SK-N-SH treated with all-trans-retinoic acid at 6 μM for 48 hours (cell line): ENCODE measurements at regions not wholly inside any gene's neighbourhood (a gene's known extent, or its start where the extent isn't known, plus 50 kb on each side); places are given as distances from the start of the nearest gene placed in this dataset.

ENCODE experiments used
- ATAC-seq: fragments of 200-7000 bp; cut with Tn5 transposase; 3 replicates; pipeline ENCODE4 v1.9.1; 2020; ENCODE audit warnings: mild to moderate bottlenecking, moderate library complexity
- ARNTL ChIP-seq: fragments of 450-650 bp; formaldehyde crosslinking; IDR thresholded peaks from 2 replicates; pipeline ENCODE4 v1.5.0; 2020; ENCODE audit warnings: low read depth, mild to moderate bottlenecking, moderate library complexity, borderline replicate concordance
- BACH2 ChIP-seq: fragments of 250-450 bp; sonication (Bioruptor Pico); IDR thresholded peaks from 2 replicates; pipeline ENCODE4 v1.9.0; 2021; ENCODE audit warnings: mild to moderate bottlenecking, borderline replicate concordance
- CSDC2 ChIP-seq: fragments of 250-450 bp; sonication (Bioruptor Pico); IDR thresholded peaks from 2 replicates; pipeline ENCODE4 v1.5.0; 2020; ENCODE audit warnings: mild to moderate bottlenecking, moderate library complexity
- ESRRG ChIP-seq: fragments of 250-450 bp; sonication (Bioruptor Pico); IDR thresholded peaks from 2 replicates; pipeline ENCODE4 v1.6.1; 2021; ENCODE audit warnings: mild to moderate bottlenecking
- GLIS3 ChIP-seq: fragments of 250-450 bp; sonication (Bioruptor Pico); IDR thresholded peaks from 2 replicates; pipeline ENCODE4 v1.5.0; 2020; ENCODE audit warnings: mild to moderate bottlenecking, moderate library complexity
- ISL1 ChIP-seq: fragments of 250-450 bp; sonication (Bioruptor Pico); IDR thresholded peaks from 2 replicates; pipeline ENCODE4 v2.1.2; 2022; ENCODE audit warnings: mild to moderate bottlenecking, moderate library complexity
- OSR1 ChIP-seq: fragments of 250-450 bp; sonication (Bioruptor Pico); IDR thresholded peaks from 2 replicates; pipeline ENCODE4 v1.8.0; 2022; ENCODE audit warnings: moderate library complexity, mild to moderate bottlenecking, inconsistent platforms
- PPARA ChIP-seq: fragments of 250-450 bp; sonication (Bioruptor Pico); IDR thresholded peaks from 2 replicates; pipeline ENCODE4 v1.5.0; 2020; ENCODE audit warnings: mild to moderate bottlenecking, borderline replicate concordance
- RARB ChIP-seq: fragments of 250-450 bp; sonication (Bioruptor Pico); IDR thresholded peaks from 2 replicates; pipeline ENCODE4 v1.8.0; 2021; ENCODE audit warnings: mild to moderate bottlenecking, moderate library complexity
- SNAI2 ChIP-seq: fragments of 250-450 bp; sonication (Bioruptor Pico); IDR thresholded peaks from 2 replicates; pipeline ENCODE4 v1.5.0; 2020; ENCODE audit warnings: mild to moderate bottlenecking, moderate library complexity
- TCF4 ChIP-seq: fragments of 250-450 bp; sonication (Bioruptor Pico); IDR thresholded peaks from 2 replicates; pipeline ENCODE4 v1.8.0; 2021; ENCODE audit warnings: mild to moderate bottlenecking, moderate library complexity, borderline replicate concordance
- TOX ChIP-seq: fragments of 250-450 bp; sonication (Bioruptor Pico); IDR thresholded peaks from 2 replicates; pipeline ENCODE4 v1.8.0; 2021; ENCODE audit warnings: mild to moderate bottlenecking, moderate library complexity, borderline replicate concordance
- ZC3H10 ChIP-seq: fragments of 250-450 bp; sonication (Bioruptor Pico); IDR thresholded peaks from 2 replicates; pipeline ENCODE4 v1.5.1; 2021; ENCODE audit warnings: mild to moderate bottlenecking, moderate library complexity
- ZFP30 ChIP-seq: fragments of 450-650 bp; formaldehyde crosslinking; IDR thresholded peaks from 2 replicates; pipeline ENCODE4 v1.5.0; 2022; ENCODE audit warnings: mild to moderate bottlenecking, moderate library complexity
- ZNF565 ChIP-seq: fragments of 450-650 bp; formaldehyde crosslinking; conservative IDR thresholded peaks from 2 replicates; pipeline ENCODE4 v1.5.0; 2020; ENCODE audit warnings: low read depth, mild to moderate bottlenecking, moderate library complexity
- ZNF70 ChIP-seq: fragments of 450-650 bp; formaldehyde crosslinking; IDR thresholded peaks from 2 replicates; pipeline ENCODE4 v1.5.0; 2020; ENCODE audit warnings: mild to moderate bottlenecking, moderate library complexity
- ZNF8 ChIP-seq: fragments of 450-650 bp; formaldehyde crosslinking; IDR thresholded peaks from 2 replicates; pipeline ENCODE4 v1.5.0; 2020; ENCODE audit warnings: mild to moderate bottlenecking, moderate library complexity
- TF ChIP-seq, protein P1 (sequence below): fragments of 250-450 bp; sonication (Bioruptor Pico); IDR thresholded peaks from 2 replicates; pipeline ENCODE4 v1.5.1; 2020; ENCODE audit warnings: low read depth, mild to moderate bottlenecking, moderate library complexity
- TF ChIP-seq, protein P2 (sequence below): fragments of 250-450 bp; sonication (Bioruptor Pico); IDR thresholded peaks from 2 replicates; pipeline ENCODE4 v1.8.0; 2020; ENCODE audit warnings: mild to moderate bottlenecking, moderate library complexity, borderline replicate concordance
- TF ChIP-seq, protein P3 (sequence below): fragments of 250-450 bp; sonication (Bioruptor Pico); IDR thresholded peaks from 2 replicates; pipeline ENCODE4 v1.8.0; 2021; ENCODE audit warnings: low read depth, mild to moderate bottlenecking, moderate library complexity, borderline replicate concordance
- TF ChIP-seq, protein P4 (sequence below): fragments of 250-450 bp; sonication (Bioruptor Pico); IDR thresholded peaks from 2 replicates; pipeline ENCODE4 v1.5.1; 2021; ENCODE audit warnings: mild to moderate bottlenecking, moderate library complexity
- TF ChIP-seq, protein P5 (sequence below): fragments of 250-450 bp; sonication (Bioruptor Pico); IDR thresholded peaks from 2 replicates; pipeline ENCODE4 v1.5.0; 2020; ENCODE audit warnings: mild to moderate bottlenecking, moderate library complexity

DNA sequence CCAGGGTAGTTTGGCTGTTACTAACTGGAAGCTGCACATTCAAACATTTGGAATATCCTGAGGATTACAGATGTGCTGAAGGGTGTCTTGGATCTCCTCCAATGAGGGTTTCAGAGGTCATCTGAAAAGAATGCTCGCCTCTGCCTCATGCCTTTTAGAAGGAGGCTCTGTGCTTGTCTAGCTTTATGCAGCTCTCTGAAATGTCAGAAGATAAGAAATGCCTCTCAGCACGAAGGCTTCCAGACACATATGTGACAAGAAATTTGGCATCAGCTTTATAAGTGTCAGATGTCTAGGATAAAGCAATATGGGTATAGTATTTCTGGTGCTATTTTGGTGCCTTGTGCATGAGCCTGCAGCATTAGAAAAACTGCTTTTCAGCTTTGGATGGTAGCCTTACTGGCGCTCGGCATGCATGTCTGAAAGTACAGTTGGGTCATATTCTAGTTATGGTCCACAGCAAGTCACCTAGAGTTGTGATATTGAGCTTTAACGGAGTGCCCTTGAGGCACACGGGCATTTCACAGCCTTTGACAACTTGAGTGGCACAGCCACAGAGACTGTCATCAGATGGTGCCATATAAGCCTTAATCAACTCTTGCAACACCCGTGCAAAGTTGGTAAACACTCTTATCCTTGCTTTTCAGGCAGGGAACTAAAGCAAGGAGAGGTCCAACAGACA, 70.8 kb upstream of the PGRMC2 start:
- TF ChIP-seq ISL1 (CRISPR knock-in tag), result peak; percentile 43
- TF ChIP-seq ZC3H10 (CRISPR knock-in tag), result no peak
- TF ChIP-seq TCF4 (CRISPR knock-in tag), result 0 out of 2 replicates have a peak, but pooled peaks have one; percentile 11
- no peak for TF ChIP-seq TOX
- ATAC-seq, result peak; percentile 81

DNA sequence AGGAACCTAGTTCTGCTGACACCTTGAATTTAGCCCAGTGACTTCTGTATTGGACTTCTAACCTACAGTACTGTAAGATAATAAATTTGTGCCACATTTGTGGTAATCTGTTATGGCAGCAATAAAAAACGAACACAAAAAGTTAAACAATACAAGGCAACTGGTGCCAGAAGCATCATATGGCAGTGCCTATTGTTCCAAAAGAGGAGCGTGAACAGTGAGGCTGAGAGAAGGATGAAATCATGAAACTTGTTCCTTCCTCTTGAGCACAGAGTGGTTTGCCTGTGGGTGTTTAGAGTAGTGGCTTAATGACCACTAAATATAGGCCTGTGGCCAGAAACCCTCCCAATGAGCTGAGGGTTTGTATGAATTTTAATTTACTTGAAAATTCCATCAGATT, 69.7 kb upstream of the PGRMC2 start:
- no peak for ATAC-seq
- TF ChIP-seq BACH2 (CRISPR knock-in tag) (no peak), ESRRG (CRISPR knock-in tag) (no peak), CSDC2 (CRISPR knock-in tag) (no peak), GLIS3 (CRISPR knock-in tag) (no peak), ZNF8 (no peak), ZNF565 (CRISPR knock-in tag) (no peak)
- TF ChIP-seq, protein P1, sequence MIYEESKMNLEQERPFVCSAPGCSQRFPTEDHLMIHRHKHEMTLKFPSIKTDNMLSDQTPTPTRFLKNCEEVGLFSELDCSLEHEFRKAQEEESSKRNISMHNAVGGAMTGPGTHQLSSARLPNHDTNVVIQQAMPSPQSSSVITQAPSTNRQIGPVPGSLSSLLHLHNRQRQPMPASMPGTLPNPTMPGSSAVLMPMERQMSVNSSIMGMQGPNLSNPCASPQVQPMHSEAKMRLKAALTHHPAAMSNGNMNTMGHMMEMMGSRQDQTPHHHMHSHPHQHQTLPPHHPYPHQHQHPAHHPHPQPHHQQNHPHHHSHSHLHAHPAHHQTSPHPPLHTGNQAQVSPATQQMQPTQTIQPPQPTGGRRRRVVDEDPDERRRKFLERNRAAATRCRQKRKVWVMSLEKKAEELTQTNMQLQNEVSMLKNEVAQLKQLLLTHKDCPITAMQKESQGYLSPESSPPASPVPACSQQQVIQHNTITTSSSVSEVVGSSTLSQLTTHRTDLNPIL (CRISPR knock-in tag), result no peak
- TF ChIP-seq, protein P2, sequence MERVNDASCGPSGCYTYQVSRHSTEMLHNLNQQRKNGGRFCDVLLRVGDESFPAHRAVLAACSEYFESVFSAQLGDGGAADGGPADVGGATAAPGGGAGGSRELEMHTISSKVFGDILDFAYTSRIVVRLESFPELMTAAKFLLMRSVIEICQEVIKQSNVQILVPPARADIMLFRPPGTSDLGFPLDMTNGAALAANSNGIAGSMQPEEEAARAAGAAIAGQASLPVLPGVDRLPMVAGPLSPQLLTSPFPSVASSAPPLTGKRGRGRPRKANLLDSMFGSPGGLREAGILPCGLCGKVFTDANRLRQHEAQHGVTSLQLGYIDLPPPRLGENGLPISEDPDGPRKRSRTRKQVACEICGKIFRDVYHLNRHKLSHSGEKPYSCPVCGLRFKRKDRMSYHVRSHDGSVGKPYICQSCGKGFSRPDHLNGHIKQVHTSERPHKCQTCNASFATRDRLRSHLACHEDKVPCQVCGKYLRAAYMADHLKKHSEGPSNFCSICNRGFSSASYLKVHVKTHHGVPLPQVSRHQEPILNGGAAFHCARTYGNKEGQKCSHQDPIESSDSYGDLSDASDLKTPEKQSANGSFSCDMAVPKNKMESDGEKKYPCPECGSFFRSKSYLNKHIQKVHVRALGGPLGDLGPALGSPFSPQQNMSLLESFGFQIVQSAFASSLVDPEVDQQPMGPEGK (CRISPR knock-in tag), result no peak
- TF ChIP-seq, protein P3, sequence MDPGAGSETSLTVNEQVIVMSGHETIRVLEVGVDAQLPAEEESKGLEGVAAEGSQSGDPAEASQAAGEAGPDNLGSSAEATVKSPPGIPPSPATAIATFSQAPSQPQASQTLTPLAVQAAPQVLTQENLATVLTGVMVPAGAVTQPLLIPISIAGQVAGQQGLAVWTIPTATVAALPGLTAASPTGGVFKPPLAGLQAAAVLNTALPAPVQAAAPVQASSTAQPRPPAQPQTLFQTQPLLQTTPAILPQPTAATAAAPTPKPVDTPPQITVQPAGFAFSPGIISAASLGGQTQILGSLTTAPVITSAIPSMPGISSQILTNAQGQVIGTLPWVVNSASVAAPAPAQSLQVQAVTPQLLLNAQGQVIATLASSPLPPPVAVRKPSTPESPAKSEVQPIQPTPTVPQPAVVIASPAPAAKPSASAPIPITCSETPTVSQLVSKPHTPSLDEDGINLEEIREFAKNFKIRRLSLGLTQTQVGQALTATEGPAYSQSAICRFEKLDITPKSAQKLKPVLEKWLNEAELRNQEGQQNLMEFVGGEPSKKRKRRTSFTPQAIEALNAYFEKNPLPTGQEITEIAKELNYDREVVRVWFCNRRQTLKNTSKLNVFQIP (CRISPR knock-in tag), result no peak
- TF ChIP-seq, all 23 proteins: peak for 0

DNA sequence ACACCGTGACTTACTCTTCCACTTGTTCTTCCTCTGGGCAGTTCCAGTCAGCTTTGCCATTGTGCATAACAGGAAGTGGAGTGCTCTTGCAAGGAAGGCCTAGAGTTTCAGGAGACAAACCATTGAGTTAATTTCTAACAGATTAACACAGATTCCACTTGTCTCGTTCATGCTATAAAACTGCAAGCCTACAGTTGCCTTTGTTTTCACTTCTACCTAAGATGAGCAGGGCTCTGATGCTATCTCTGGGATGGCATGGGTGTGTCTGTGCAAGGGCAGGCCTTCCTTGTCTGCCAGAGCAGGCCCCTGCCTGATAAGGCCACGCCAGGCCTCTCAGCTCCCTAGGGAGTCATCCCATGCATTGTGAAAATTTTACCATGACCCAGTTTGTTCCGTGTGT, 67.7 kb upstream of the PGRMC2 start:
- no peak; the same call in 2 of the 3 replicates for ATAC-seq
- no peak for TF ChIP-seq GLIS3 (CRISPR knock-in tag)
- no peak for TF ChIP-seq ZNF8
- TF ChIP-seq, protein P2 (CRISPR knock-in tag), result no peak
- no peak for TF ChIP-seq OSR1 (CRISPR knock-in tag)
- TF ChIP-seq, protein P1 (CRISPR knock-in tag), result no peak; the same call in 1 of the 2 replicates
- TF ChIP-seq ESRRG (CRISPR knock-in tag), result no peak
- TF ChIP-seq ZC3H10 (CRISPR knock-in tag), result no peak
- peak; percentile 72; the same call in 1 of the 2 replicates for TF ChIP-seq CSDC2 (CRISPR knock-in tag)
- TF ChIP-seq PPARA (CRISPR knock-in tag), result no peak
- TF ChIP-seq TCF4 (CRISPR knock-in tag), result peak; percentile 57; the same call in 1 of the 2 replicates
- no peak for TF ChIP-seq ARNTL (CRISPR knock-in tag)
- no peak for TF ChIP-seq RARB (CRISPR knock-in tag)
- TF ChIP-seq ZNF565 (CRISPR knock-in tag), result no peak
- TF ChIP-seq, protein P4, sequence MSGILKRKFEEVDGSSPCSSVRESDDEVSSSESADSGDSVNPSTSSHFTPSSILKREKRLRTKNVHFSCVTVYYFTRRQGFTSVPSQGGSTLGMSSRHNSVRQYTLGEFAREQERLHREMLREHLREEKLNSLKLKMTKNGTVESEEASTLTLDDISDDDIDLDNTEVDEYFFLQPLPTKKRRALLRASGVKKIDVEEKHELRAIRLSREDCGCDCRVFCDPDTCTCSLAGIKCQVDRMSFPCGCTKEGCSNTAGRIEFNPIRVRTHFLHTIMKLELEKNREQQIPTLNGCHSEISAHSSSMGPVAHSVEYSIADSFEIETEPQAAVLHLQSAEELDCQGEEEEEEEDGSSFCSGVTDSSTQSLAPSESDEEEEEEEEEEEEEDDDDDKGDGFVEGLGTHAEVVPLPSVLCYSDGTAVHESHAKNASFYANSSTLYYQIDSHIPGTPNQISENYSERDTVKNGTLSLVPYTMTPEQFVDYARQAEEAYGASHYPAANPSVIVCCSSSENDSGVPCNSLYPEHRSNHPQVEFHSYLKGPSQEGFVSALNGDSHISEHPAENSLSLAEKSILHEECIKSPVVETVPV (CRISPR knock-in tag), result no peak
- TF ChIP-seq ZNF70 (CRISPR knock-in tag), result no peak
- TF ChIP-seq, protein P3 (CRISPR knock-in tag), result no peak
- 0 out of 2 replicates have a peak, but pooled peaks have one; percentile 14 for TF ChIP-seq SNAI2 (CRISPR knock-in tag)
- TF ChIP-seq ISL1 (CRISPR knock-in tag), result peak; percentile 37; the same call in 1 of the 2 replicates
- no peak for TF ChIP-seq ZFP30 (CRISPR knock-in tag)
- TF ChIP-seq, protein P5, sequence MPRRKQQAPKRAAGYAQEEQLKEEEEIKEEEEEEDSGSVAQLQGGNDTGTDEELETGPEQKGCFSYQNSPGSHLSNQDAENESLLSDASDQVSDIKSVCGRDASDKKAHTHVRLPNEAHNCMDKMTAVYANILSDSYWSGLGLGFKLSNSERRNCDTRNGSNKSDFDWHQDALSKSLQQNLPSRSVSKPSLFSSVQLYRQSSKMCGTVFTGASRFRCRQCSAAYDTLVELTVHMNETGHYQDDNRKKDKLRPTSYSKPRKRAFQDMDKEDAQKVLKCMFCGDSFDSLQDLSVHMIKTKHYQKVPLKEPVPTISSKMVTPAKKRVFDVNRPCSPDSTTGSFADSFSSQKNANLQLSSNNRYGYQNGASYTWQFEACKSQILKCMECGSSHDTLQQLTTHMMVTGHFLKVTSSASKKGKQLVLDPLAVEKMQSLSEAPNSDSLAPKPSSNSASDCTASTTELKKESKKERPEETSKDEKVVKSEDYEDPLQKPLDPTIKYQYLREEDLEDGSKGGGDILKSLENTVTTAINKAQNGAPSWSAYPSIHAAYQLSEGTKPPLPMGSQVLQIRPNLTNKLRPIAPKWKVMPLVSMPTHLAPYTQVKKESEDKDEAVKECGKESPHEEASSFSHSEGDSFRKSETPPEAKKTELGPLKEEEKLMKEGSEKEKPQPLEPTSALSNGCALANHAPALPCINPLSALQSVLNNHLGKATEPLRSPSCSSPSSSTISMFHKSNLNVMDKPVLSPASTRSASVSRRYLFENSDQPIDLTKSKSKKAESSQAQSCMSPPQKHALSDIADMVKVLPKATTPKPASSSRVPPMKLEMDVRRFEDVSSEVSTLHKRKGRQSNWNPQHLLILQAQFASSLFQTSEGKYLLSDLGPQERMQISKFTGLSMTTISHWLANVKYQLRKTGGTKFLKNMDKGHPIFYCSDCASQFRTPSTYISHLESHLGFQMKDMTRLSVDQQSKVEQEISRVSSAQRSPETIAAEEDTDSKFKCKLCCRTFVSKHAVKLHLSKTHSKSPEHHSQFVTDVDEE (CRISPR knock-in tag), result no peak
